ENCODE measurements at regions not wholly inside any gene's neighbourhood (a gene's known extent, or its start where the extent isn't known, plus 50 kb on each side); places are given as distances from the start of the nearest gene placed in this dataset.

GRCh38 chr2:150141226-150142001, 346.1 kb downstream of the RND3 start:
- Mint-ChIP-seq H3K27me3 (no peaks in the 10 kb centered on the region), H3K27ac (no peak overlapping the region), H3K4me3 (no peak overlapping the region), H3K4me1 (ENCODE audit: low read depth) (no peaks in the 10 kb centered on the region), H3K36me3 (ENCODE audit: low read depth) (no peaks in the 10 kb centered on the region), H3K9me3 (peaks cover 16% of the 10 kb centered on the region)
- DNase-seq (no peak), ATAC-seq (ENCODE audit: poor library complexity) (no peak)
- ChIA-PET CTCF (interaction anchor here (1.2 kb wide), 1 partner anchor 14 kb away, joined by 3 read pairs; no protein-coding TSS in a partner anchor), POLR2A (no interaction called here)
- intact Hi-C loops (cut with DNase I, micrococcal nuclease): no loop called here
- no peak for TF ChIP-seq CTCF (IDR thresholded peaks at IDR 0.05)
- H3K4me3 ChIP-seq (ENCODE audit: low read length): no peak overlapping the region
- H3K9me3 ChIP-seq (ENCODE audit: control insufficient read depth in 1 of 2, insufficient read depth in 1 of 2, low read length in 2 of 2): no peaks in the 10 kb centered on the region
- no peaks in the 10 kb centered on the region for H3K27me3 ChIP-seq (ENCODE audit: control insufficient read depth in 1 of 2, insufficient read depth in 2 of 2, low read length in 2 of 2)
- H3K4me1 ChIP-seq (ENCODE audit: insufficient read depth, low read length): no peaks in the 10 kb centered on the region
- H3K36me3 ChIP-seq (ENCODE audit: insufficient read depth, low read length): no peaks in the 10 kb centered on the region
- no peak overlapping the region for H3K27ac ChIP-seq (ENCODE audit: low read depth in 1 of 2, low read length in 2 of 2)

- ChIA-PET POLR2A (no interaction called here), CTCF (interaction anchor here (0.8 kb wide), 1 partner anchor 9 kb away, joined by 3 read pairs; no protein-coding TSS in a partner anchor)
- Mint-ChIP-seq H3K36me3 (ENCODE audit: low read depth) (no peaks in the 10 kb centered on the region), H3K4me3 (no peak overlapping the region), H3K27me3 (no peaks in the 10 kb centered on the region), H3K9me3 (peaks cover 10% of the 10 kb centered on the region), H3K4me1 (ENCODE audit: low read depth) (no peaks in the 10 kb centered on the region), H3K27ac (no peak overlapping the region)
- Histone ChIP-seq H3K27me3 (ENCODE audit: control insufficient read depth in 1 of 2, insufficient read depth in 2 of 2, low read length in 2 of 2) (no peaks in the 10 kb centered on the region), H3K27ac (ENCODE audit: low read depth in 1 of 2, low read length in 2 of 2) (no peak overlapping the region), H3K4me1 (ENCODE audit: insufficient read depth, low read length) (no peaks in the 10 kb centered on the region), H3K4me3 (ENCODE audit: low read length) (no peak overlapping the region), H3K9me3 (ENCODE audit: control insufficient read depth in 1 of 2, insufficient read depth in 1 of 2, low read length in 2 of 2) (no peaks in the 10 kb centered on the region), H3K36me3 (ENCODE audit: insufficient read depth, low read length) (no peaks in the 10 kb centered on the region)
- ATAC-seq (ENCODE audit: poor library complexity) (no peak), DNase-seq (no peak)
- TF ChIP-seq CTCF (IDR thresholded peaks at IDR 0.05): no peak
- intact Hi-C loops (cut with DNase I, micrococcal nuclease): no loop called here
Observed at GRCh38 chr2:150140777-150141176, 346.7 kb downstream of the RND3 start.

- H3K27ac ChIP-seq (ENCODE audit: low read depth in 1 of 2, low read length in 2 of 2): no peak overlapping the region
- Mint-ChIP-seq H3K9me3 (peaks cover 7% of the 10 kb centered on the region), H3K4me3 (no peak overlapping the region), H3K36me3 (ENCODE audit: low read depth) (no peaks in the 10 kb centered on the region), H3K27ac (no peak overlapping the region), H3K4me1 (ENCODE audit: low read depth) (no peaks in the 10 kb centered on the region), H3K27me3 (no peaks in the 10 kb centered on the region)
- H3K4me1 ChIP-seq (ENCODE audit: insufficient read depth, low read length): no peaks in the 10 kb centered on the region
- POLR2A ChIA-PET: no interaction called here
- CTCF ChIA-PET: no interaction called here
- H3K9me3 ChIP-seq (ENCODE audit: control insufficient read depth in 1 of 2, insufficient read depth in 1 of 2, low read length in 2 of 2): no peaks in the 10 kb centered on the region
- no peak for ATAC-seq (ENCODE audit: poor library complexity)
- no peak for TF ChIP-seq CTCF (IDR thresholded peaks at IDR 0.05)
- H3K4me3 ChIP-seq (ENCODE audit: low read length): no peak overlapping the region
- no peaks in the 10 kb centered on the region for H3K36me3 ChIP-seq (ENCODE audit: insufficient read depth, low read length)
- DNase-seq: no peak
- H3K27me3 ChIP-seq (ENCODE audit: control insufficient read depth in 1 of 2, insufficient read depth in 2 of 2, low read length in 2 of 2): no peaks in the 10 kb centered on the region
- intact Hi-C loops (cut with DNase I, micrococcal nuclease): no loop called here
Observed at GRCh38 chr2:150138587-150138986, 348.9 kb downstream of the RND3 start.

Measured in CD4-positive, alpha-beta T cell (primary cell).